HEK293 (cell line): ENCODE measurements at regions not wholly inside any gene's neighbourhood (a gene's known extent, or its start where the extent isn't known, plus 50 kb on each side); places are given as distances from the start of the nearest gene placed in this dataset.

Source experiments
- CTCF ChIP-seq: fragments of 450-650 bp; formaldehyde crosslinking; IDR thresholded peaks from 2 replicates; pipeline ENCODE4 v1.5.1; 2016; ENCODE audit warnings: missing biosample characterization, missing genetic modification characterization
- ZNF501 ChIP-seq: fragments of 450-650 bp; formaldehyde crosslinking; IDR thresholded peaks from 2 replicates; pipeline ENCODE4 v1.5.1; 2016; ENCODE audit warnings: missing biosample characterization, missing genetic modification characterization
- ZNF513 ChIP-seq: fragments of 450-650 bp; IDR thresholded peaks from 2 replicates; pipeline ENCODE4 v1.5.1; 2018; ENCODE audit warnings: missing biosample characterization, missing genetic modification characterization

GRCh38 chr3:152147748-152148147, 121.0 kb upstream of the MBNL1 start:
- TF ChIP-seq CTCF (tag by site-specific recombination) = no peak
- TF ChIP-seq ZNF501 (tag by site-specific recombination) = no peak
- no peak for TF ChIP-seq ZNF513 (tag by site-specific recombination)
